Endothelial cell of umbilical vein (primary cell): ENCODE measurements at regions not wholly inside any gene's neighbourhood (a gene's known extent, or its start where the extent isn't known, plus 50 kb on each side); places are given as distances from the start of the nearest gene placed in this dataset.

ENCODE experiments used
- BruUV-seq: library from RNA; stranded (reverse); fragments of 400-500 nt; replicated peaks from 2 replicates; lab custom pipeline; 2021; lab: Mats Ljungman, UMichigan
- CTCF ChIA-PET: fragments of 300-600, 350-600 bp; sonication (Branson Sonifier 250); formaldehyde crosslinking; loops from one replicate; lab custom pipeline; 2021; ENCODE audit warnings: antibody characterized with exemption, inconsistent platforms; lab: Charles Lee
- POLR2A ChIA-PET: fragments of 300-600, 350-600 bp; sonication (Branson Sonifier 250); formaldehyde crosslinking; loops from one replicate; lab custom pipeline; 2021; ENCODE audit warnings: antibody characterized with exemption, inconsistent platforms; lab: Charles Lee
- DNase-seq: peaks from one replicate; pipeline ENCODE4 v3.0.0-alpha.2; 2011; ENCODE audit warnings: low read depth, low spot score
- FAIRE-seq: peaks from 2 replicates; lab custom pipeline; 2011; peaks lifted over from hg19 to GRCh38; lab: Jason Lieb, UNC
- H2AFZ ChIP-seq: 2 replicates; pipeline ENCODE4 v1.6.0; 2012; ENCODE audit warnings: low read depth, low read length, control low read depth, inconsistent platforms
- H3K27ac ChIP-seq: 2 replicates; pipeline ENCODE4 v1.5.1; 2011; ENCODE audit warnings: low read depth, mild to moderate bottlenecking, control low read depth, low read length, moderate library complexity; ENCODE audit not compliant: insufficient read depth
- H3K27me3 ChIP-seq, 2 experiments: 2 replicates each; pipeline versions ENCODE4 v1.6.0 to v1.6.1; 2011; ENCODE audit warnings: low read length in 2 of 2, mixed read lengths in 1 of 2; ENCODE audit not compliant: control insufficient read depth in 2 of 2, insufficient read depth in 2 of 2
- H3K36me3 ChIP-seq, 2 experiments: 2 replicates in 1 of 2; 3 replicates in 1 of 2; pipeline ENCODE4 v1.5.1; 2011; ENCODE audit warnings: low read length in 2 of 2, mild to moderate bottlenecking in 1 of 2, moderate library complexity in 1 of 2; ENCODE audit not compliant: control insufficient read depth in 2 of 2, insufficient read depth in 2 of 2; ENCODE audit errors: extremely low read depth in 1 of 2
- H3K4me1 ChIP-seq: 3 replicates; pipeline ENCODE4 v1.5.1; 2011; ENCODE audit warnings: mild to moderate bottlenecking, low read length; ENCODE audit not compliant: control insufficient read depth, insufficient read depth; ENCODE audit errors: extremely low read depth
- H3K4me2 ChIP-seq: 2 replicates; pipeline ENCODE4 v1.6.1; 2011; ENCODE audit warnings: low read length, control low read depth, mixed read lengths; ENCODE audit not compliant: insufficient read depth
- H3K4me3 ChIP-seq, 3 experiments: fragments of 200-600 bp in 1 of 3; sonication (generic), shearing (Covaris generic) in 1 of 3; replicated peaks in 1 of 3; 2 replicates each; pipeline ENCODE4 v1.5.1; 2011 to 2016; ENCODE audit warnings: control low read depth in 3 of 3, low read length in 3 of 3, mild to moderate bottlenecking in 2 of 3, inconsistent platforms in 1 of 3, low read depth in 1 of 3, moderate library complexity in 1 of 3; ENCODE audit not compliant: insufficient read depth in 1 of 3
- H3K79me2 ChIP-seq: 2 replicates; pipeline ENCODE4 v1.6.0; 2012; ENCODE audit warnings: low read length, inconsistent platforms; ENCODE audit not compliant: control insufficient read depth, insufficient read depth
- H3K9ac ChIP-seq: replicated peaks from 2 replicates; pipeline ENCODE3; 2011; ENCODE audit warnings: low read length, control low read depth; ENCODE audit not compliant: insufficient read depth; ENCODE audit errors: extremely low read depth
- H3K9me1 ChIP-seq: replicated peaks from 3 replicates; pipeline ENCODE4 v1.6.0; 2011; ENCODE audit warnings: mild to moderate bottlenecking, low read length; ENCODE audit not compliant: control insufficient read depth, insufficient read depth; ENCODE audit errors: extremely low read depth
- H3K9me3 ChIP-seq: replicated peaks from 2 replicates; pipeline ENCODE4 v1.5.1; 2012; ENCODE audit warnings: low read length, inconsistent platforms; ENCODE audit not compliant: control insufficient read depth, insufficient read depth
- H4K20me1 ChIP-seq: replicated peaks from 2 replicates; pipeline ENCODE3; 2011; ENCODE audit warnings: mild to moderate bottlenecking, low read length; ENCODE audit not compliant: control insufficient read depth, insufficient read depth; ENCODE audit errors: extremely low read depth
- CTCF ChIP-seq, 2 donors: IDR thresholded peaks; 1 replicate in 1 of 2; 2 replicates in 1 of 2; pipeline ENCODE4 v1.5.1; 2011; ENCODE audit warnings: low read length in 2 of 2, mild to moderate bottlenecking in 2 of 2, moderate library complexity in 2 of 2, control low read depth in 1 of 2, inconsistent platforms in 1 of 2, low read depth in 1 of 2; ENCODE audit not compliant: insufficient read depth in 1 of 2; ENCODE audit errors: extremely low read depth in 1 of 2
- EZH2 ChIP-seq: IDR thresholded peaks from 2 replicates; pipeline ENCODE4 v1.6.1; 2012; ENCODE audit warnings: borderline replicate concordance, low read depth, mild to moderate bottlenecking, moderate library complexity, low read length, inconsistent platforms; ENCODE audit not compliant: severe bottlenecking
- FOS ChIP-seq: IDR thresholded peaks from 2 replicates; pipeline ENCODE4 v1.6.1; 2011; ENCODE audit warnings: mild to moderate bottlenecking, low read length, moderate library complexity, borderline replicate concordance; ENCODE audit not compliant: insufficient read depth
- GATA2 ChIP-seq: IDR thresholded peaks from 2 replicates; pipeline ENCODE4 v1.7.0; 2011; ENCODE audit warnings: low read depth, mild to moderate bottlenecking, moderate library complexity, mixed read lengths, low read length; ENCODE audit not compliant: insufficient read length, insufficient read depth
- JUN ChIP-seq: IDR thresholded peaks from 2 replicates; pipeline ENCODE4 v1.6.1; 2011; ENCODE audit warnings: borderline replicate concordance, low read depth; ENCODE audit not compliant: insufficient read length, insufficient read depth
- MAX ChIP-seq: IDR thresholded peaks from 2 replicates; pipeline ENCODE4 v1.6.1; 2011; ENCODE audit not compliant: insufficient read depth, insufficient read length
- MYC ChIP-seq: IDR thresholded peaks from one replicate; pipeline ENCODE4 v1.6.1; 2011; ENCODE audit warnings: mild to moderate bottlenecking, low read depth, low read length
- POLR2A ChIP-seq: IDR thresholded peaks from 2 replicates; pipeline ENCODE4 v1.6.1; 2012; ENCODE audit warnings: low read depth, mild to moderate bottlenecking, control low read depth, low read length
- POLR2AphosphoS5 ChIP-seq: IDR thresholded peaks from 2 replicates; pipeline ENCODE4 v1.6.1; 2012; ENCODE audit warnings: low read depth, mild to moderate bottlenecking, control low read depth, low read length, moderate library complexity; ENCODE audit not compliant: insufficient read depth
- dilution Hi-C: fragments of 300-500 bp; cut with MboI; formaldehyde crosslinking; loops from one replicate; pipeline ENCODE4 v1.15.0; 2019; ENCODE audit warnings: low sequenced_read_pairs; ENCODE audit not compliant: extremely low pct_ligation_motif_present
- intact Hi-C: fragments of 100-400 bp; cut with micrococcal nuclease; formaldehyde crosslinking; loops from one replicate; pipeline ENCODE4 v1.10.0; 2022

- POLR2A ChIA-PET = no interaction called here
- no peak for FAIRE-seq
- intact Hi-C loops = no loop called here
These were observed 484.0 kb downstream of the SPRY1 start for GRCh38 chr4:123880631-123881030.

More at GRCh38 chr4:123880631-123881030, 484.0 kb downstream of the SPRY1 start:
- H3K9ac ChIP-seq = no peak overlapping the region
- no TSS peak for BruUV-seq
- H3K27me3 ChIP-seq = no peaks in the 10 kb centered on the region
- H3K9me1 ChIP-seq = no peaks in the 10 kb centered on the region
- no peaks in the 10 kb centered on the region for H3K79me2 ChIP-seq
- H4K20me1 ChIP-seq = no peaks in the 10 kb centered on the region
- DNase-seq = no peak
- TF ChIP-seq EZH2 (no peak), JUN (no peak), MYC (no peak), POLR2A (no peak), CTCF (IDR thresholded peaks at IDR 0.05; ENCODE audit: extremely low read depth in 1 of 2, insufficient read depth in 1 of 2, low read depth in 1 of 2, low read length in 2 of 2) (no peak), POLR2AphosphoS5 (no peak), MAX (no peak), GATA2 (no peak), FOS (no peak)
- H3K9me3 ChIP-seq = no peaks in the 10 kb centered on the region
- no peaks in the 10 kb centered on the region for H3K4me1 ChIP-seq
- no peaks in the 10 kb centered on the region for H3K36me3 ChIP-seq
- H3K27ac ChIP-seq = no peak overlapping the region
- no peak overlapping the region for H3K4me3 ChIP-seq
- no peak overlapping the region for H3K4me2 ChIP-seq
- CTCF ChIA-PET = interaction anchor here (1.2 kb wide), 1 partner anchor 12 kb away, joined by 3 read pairs; no protein-coding TSS in a partner anchor
- dilution Hi-C loops = no loop called here
- no peak overlapping the region for H2AFZ ChIP-seq
